ENCODE measurements at regions not wholly inside any gene's neighbourhood (a gene's known extent, or its start where the extent isn't known, plus 50 kb on each side); places are given as distances from the start of the nearest gene placed in this dataset.

DNA sequence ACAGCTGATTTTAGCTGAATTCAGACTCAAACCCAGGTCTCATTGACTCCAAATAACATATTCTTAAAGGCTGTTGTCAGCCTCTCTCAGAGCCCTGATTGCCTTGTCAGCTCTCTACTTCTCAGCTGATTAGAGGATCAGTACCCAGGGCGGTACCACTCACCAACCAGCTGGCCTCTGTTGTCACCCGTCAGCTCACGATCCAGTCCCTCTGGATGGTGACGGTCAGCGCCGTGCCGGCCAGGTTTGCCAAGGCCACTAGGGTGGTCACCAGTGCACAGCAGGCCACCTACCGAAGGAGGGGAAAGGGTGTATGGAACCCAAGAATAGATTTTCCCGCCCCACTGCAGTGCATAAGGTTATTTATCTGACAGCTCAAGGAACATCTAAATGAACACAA, 52.3 kb upstream of the TOMM7 start:
- TF ChIP-seq, protein P1, sequence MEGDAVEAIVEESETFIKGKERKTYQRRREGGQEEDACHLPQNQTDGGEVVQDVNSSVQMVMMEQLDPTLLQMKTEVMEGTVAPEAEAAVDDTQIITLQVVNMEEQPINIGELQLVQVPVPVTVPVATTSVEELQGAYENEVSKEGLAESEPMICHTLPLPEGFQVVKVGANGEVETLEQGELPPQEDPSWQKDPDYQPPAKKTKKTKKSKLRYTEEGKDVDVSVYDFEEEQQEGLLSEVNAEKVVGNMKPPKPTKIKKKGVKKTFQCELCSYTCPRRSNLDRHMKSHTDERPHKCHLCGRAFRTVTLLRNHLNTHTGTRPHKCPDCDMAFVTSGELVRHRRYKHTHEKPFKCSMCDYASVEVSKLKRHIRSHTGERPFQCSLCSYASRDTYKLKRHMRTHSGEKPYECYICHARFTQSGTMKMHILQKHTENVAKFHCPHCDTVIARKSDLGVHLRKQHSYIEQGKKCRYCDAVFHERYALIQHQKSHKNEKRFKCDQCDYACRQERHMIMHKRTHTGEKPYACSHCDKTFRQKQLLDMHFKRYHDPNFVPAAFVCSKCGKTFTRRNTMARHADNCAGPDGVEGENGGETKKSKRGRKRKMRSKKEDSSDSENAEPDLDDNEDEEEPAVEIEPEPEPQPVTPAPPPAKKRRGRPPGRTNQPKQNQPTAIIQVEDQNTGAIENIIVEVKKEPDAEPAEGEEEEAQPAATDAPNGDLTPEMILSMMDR (IDR thresholded peaks at IDR 0.05; ENCODE audit: unreplicated experiment), result no peak
- H3K4me1 Mint-ChIP-seq (ENCODE audit: low read depth), result no peaks in the 10 kb centered on the region
- no peak overlapping the region for H3K4me3 Mint-ChIP-seq (ENCODE audit: low read depth)
- H3K27me3 Mint-ChIP-seq, result peaks cover 9% of the 10 kb centered on the region
- no peak for DNase-seq (ENCODE audit: low spot score, unreplicated experiment)
- H3K9me3 Mint-ChIP-seq (ENCODE audit: low read depth), result no peaks in the 10 kb centered on the region
- peaks cover 2% of the 10 kb centered on the region for H3K36me3 Mint-ChIP-seq (ENCODE audit: insufficient read depth)
- no peak overlapping the region for H3K27ac Mint-ChIP-seq

Data from progenitor cell of endocrine pancreas (in vitro differentiated cells).